ENCODE measurements at regions not wholly inside any gene's neighbourhood (a gene's known extent, or its start where the extent isn't known, plus 50 kb on each side); places are given as distances from the start of the nearest gene placed in this dataset.

DNA sequence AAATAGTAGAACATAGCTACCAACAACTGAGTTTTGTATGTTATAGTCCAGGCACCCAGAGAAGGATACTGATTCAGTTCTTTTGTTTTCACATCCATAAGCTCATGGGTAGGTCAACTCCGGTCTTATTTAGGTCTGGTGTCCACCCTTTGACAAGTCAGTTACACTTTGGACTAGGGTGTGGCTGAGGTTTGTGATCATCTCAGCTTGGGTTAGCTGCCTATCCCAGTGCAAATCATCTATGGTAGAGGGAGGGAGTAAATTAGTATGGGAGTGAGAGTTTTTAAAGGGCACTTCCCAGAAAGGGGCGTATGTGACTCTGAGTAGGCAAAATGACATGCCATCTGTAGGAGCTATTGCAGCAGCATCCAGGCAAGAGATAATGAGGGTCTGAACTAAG, 66.1 kb downstream of the TANC2 start:
- TF ChIP-seq CTCF (IDR thresholded peaks at IDR 0.05) = no peak
- TF ChIP-seq MAFK (IDR thresholded peaks at IDR 0.05; ENCODE audit: partially characterized antibody) = no peak
- TF ChIP-seq, protein P1, sequence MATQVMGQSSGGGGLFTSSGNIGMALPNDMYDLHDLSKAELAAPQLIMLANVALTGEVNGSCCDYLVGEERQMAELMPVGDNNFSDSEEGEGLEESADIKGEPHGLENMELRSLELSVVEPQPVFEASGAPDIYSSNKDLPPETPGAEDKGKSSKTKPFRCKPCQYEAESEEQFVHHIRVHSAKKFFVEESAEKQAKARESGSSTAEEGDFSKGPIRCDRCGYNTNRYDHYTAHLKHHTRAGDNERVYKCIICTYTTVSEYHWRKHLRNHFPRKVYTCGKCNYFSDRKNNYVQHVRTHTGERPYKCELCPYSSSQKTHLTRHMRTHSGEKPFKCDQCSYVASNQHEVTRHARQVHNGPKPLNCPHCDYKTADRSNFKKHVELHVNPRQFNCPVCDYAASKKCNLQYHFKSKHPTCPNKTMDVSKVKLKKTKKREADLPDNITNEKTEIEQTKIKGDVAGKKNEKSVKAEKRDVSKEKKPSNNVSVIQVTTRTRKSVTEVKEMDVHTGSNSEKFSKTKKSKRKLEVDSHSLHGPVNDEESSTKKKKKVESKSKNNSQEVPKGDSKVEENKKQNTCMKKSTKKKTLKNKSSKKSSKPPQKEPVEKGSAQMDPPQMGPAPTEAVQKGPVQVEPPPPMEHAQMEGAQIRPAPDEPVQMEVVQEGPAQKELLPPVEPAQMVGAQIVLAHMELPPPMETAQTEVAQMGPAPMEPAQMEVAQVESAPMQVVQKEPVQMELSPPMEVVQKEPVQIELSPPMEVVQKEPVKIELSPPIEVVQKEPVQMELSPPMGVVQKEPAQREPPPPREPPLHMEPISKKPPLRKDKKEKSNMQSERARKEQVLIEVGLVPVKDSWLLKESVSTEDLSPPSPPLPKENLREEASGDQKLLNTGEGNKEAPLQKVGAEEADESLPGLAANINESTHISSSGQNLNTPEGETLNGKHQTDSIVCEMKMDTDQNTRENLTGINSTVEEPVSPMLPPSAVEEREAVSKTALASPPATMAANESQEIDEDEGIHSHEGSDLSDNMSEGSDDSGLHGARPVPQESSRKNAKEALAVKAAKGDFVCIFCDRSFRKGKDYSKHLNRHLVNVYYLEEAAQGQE (IDR thresholded peaks at IDR 0.05) = no peak
- TF ChIP-seq RAD21 (conservative IDR thresholded peaks at IDR 0.05 in 1 of 2, IDR thresholded peaks at IDR 0.05 in 1 of 2) = no peak
- no peak for TF ChIP-seq RFX5 (IDR thresholded peaks at IDR 0.05)
- TF ChIP-seq HMGXB4 (CRISPR knock-in tag; IDR thresholded peaks at IDR 0.05; ENCODE audit: borderline replicate concordance) = no peak
- no peak for TF ChIP-seq TFCP2L1 (CRISPR knock-in tag; IDR thresholded peaks at IDR 0.05)
- TF ChIP-seq USF2 (IDR thresholded peaks at IDR 0.05) = no peak
- TF ChIP-seq HOXB13 (CRISPR knock-in tag; IDR thresholded peaks at IDR 0.05; ENCODE audit: low read depth) = no peak
- no peak for TF ChIP-seq POLR2A (IDR thresholded peaks at IDR 0.05; ENCODE audit: low read length)

Measured in A549 (cell line).